Stimulated activated CD4-positive, alpha-beta T cell treated with anti-CD3 and anti-CD28 coated beads, Interleukin-15, amount 100 ng/mL, for 48 hours (primary cell): ENCODE measurements at regions not wholly inside any gene's neighbourhood (a gene's known extent, or its start where the extent isn't known, plus 50 kb on each side); places are given as distances from the start of the nearest gene placed in this dataset.
"Not testable (repeated sequence)": the region's sequence is repeated elsewhere in the genome, so short reads cannot be mapped to it uniquely, and the experiment has no call there.

Experiments used
- DNase-seq, 2 donors: peaks; one replicate each; pipeline ENCODE4 v3.0.0-alpha.2; 2020; ENCODE audit warnings: low read depth in 2 of 2

DNA sequence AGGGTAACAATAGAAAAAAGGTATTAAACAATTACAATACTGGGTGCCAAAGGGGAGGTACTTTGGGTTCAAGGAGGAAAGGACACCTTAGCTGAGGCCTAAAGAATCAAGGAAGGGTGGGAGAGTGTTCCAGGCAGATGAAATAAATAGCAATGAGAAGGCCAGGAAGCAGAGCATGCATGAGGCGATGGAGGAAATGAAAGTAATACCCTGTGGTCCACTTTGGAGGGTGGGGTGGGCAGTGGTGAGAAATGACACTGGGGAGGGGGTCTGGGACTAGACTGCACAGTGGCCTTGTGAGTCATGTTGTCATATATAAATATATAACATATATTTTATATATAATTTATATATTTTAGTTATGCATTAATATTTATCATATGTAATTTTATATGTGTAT lies 55.9 kb downstream of the BHLHE40 start:
- no peak for DNase-seq

DNA sequence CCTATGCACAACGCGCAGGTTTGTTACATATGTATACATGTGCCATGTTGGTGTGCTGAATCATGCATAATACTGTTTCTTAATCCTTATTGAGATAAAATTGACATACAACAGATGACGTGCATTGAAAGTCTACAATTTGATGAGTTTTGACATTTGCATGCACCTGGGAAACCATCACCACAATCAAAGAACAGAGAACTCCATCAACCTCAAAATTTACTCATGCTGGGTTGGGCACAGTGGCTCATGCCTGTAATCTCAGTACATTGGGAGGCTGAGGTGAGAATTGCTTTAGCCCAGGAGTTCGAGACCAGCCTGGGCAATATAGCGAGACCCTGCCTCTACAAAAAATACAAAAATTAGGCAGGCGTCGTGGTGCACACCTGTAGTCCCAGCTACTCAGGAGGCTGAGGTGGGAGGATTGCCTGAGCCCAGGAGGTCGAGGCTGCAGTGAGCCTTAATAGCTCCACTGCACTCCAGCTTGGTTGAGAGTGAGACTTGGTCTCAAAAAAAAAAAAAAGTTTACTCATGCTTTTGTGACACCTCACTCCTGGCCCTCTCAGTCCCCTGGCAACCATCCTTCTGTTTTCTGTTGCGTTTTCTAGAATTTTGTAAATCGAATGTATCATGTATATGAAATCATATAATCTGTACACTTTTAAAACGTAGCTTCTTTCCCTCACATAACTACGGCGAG lies 56.6 kb downstream of the BHLHE40 start:
- DNase-seq = no peak

DNA sequence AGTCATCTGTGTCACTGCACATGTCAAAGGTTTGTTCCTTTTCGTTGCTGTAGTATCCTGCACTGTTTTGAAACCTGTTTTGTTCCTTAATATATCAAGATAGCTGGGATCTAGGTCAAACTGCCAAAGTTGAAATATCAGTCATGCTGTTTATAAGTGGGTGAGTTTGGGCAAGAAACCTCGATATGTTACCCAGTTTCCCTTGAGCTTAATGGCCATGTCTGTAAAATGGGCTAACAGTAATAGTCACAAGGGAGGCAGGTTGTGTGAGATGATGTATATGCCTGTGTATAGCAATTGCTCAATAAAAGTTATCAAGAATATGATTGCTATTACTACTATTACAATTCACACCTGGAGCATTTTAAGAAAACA lies 57.1 kb downstream of the BHLHE40 start:
- DNase-seq = no peak

DNA sequence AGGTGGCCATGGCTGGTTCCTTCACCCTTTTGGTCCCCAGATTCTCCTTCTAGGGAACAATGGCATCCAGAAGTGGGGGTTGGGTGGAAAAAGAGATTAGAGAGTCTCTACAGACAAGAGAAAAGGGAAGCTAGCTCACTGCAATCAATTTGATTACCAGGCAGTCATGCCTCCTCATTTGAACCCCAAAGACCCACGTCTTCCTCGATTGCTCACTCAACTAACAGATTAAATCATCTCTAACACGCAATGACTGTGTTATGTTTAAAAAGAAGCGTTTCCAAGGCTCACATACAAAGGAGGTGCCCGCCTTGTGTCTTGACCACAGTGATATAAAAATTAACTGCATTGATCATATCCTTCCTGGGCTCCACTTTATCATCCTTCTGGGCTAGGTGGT lies 57.6 kb downstream of the BHLHE40 start:
- DNase-seq = no peak

DNA sequence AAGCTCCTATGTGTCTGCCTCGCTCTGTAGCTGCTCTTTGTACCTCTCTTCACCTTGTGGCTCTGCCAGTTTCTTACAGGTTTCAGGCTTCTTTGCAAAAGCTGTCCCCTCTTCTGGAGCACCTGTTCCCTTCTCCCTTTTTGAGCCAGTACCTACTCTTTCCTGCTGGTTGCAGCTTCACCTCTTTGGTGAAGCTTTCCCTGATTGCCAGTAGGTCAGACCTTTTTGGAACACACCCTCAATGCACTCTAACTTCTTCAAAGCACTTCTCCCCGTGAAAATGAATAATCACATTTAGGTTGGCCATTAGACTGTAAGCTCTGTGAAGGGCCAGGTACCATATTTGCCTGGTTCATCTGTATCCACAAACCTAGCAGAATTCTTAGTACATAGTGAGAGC lies 60.3 kb downstream of the BHLHE40 start:
- DNase-seq = no peak

DNA sequence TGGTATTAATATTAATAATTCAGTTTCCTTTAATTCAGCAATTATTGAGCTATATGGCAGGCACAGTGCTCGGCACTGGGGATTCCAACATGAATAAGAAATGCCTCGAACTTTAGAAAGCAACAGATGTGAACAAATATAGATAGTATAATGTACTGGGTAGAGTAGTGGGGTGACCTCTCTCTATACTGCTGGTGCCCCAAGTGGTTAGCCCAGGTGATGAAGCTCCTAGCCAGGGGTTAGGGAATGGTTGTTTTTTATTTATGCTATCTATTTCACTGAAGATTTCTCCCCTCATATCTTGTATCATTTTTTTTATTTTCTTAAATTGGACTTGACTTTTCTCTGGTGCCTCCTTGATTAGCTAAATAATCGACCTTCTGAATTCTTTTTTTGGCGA lies 62.1 kb downstream of the BHLHE40 start:
- no peak for DNase-seq

DNA sequence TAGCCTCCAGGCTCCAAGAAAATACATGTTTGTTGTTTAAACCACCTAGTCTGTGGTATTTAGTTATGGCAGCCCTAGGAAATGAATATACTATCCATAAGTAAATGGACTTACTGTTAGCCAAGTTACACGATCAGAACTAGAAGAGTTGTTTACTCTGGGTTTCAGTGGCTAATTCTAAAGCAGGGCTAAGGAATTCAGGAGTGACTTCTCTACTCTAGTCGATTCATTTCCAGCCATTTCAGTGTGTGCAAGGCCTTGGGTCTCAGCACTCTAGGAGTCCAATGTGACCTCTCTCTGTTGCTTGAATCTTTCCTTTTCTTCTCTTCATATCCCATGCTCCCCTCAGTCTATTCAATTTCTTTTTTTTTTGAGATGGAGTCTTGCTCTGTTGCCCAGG lies 66.7 kb downstream of the BHLHE40 start:
- DNase-seq = no peak

DNA sequence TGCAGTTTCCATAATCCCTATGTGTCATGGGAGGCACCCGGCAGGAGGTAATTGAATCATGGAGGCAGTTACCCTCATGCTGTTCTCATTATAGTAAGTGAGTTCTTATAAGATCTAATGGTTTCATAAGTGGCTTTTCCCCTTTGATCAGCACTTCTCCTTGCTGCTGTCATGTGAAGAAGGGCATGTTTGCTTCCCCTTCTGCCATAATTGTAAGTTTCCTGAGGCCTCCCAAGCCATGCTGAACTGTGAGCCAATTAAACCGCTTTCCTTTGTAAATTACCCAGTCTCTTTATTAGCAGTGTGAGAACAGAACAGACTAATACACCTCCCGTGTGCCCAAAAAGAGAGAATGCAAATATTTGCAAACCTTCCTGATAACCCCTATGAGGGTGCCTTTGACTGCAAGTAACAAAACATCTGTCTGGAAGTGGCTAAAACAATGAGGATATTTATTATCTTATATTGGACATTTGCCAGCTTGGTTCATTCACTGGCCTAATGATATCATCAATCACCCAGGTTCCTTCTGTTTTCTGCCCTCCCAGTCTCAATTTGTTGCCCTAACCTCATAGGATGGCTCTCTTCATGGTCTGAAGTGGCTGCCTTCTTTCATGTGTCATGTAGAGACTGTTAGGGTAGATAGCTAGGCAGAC lies 68.7 kb downstream of the BHLHE40 start:
- no peak for DNase-seq

DNA sequence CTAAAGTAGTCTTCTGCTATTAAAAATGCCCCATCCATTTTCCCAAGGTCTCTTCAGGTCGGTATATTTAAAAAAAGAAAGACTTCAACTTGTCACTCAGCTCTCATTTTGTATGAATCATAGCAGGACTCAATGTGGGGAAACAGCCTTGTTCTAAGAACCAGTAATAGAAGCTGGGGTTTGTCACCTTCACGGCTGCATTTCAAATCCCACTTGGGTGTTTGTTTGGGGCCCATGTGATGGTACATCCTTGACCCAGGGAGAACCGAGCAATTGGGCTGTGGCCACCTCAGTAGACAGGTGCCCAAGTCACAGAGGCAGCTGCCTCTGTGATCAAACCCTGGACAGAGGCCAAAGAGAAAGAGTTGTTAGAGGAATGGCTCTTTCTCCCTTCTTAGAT lies 70.3 kb upstream of the ARL8B start:
- DNase-seq = no peak

DNA sequence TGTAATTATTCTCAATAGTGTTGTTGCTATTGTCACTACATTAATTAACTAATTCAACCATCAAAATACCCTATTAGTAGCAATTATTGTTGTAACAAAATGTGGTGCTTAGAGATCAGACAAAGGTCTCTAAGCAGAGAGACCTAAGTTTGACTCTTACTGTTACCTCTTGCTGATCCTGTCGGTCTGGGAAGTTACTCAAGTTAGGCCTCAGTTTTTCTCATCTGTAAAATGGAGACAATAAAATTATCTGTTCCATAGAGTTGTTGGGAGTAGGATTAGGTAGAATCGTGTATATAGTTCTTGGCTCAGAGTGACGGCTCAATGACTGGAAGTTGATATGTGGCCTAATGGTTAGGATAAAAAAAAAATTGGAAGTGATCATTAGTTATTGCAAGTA lies 69.8 kb upstream of the ARL8B start:
- DNase-seq = no peak

DNA sequence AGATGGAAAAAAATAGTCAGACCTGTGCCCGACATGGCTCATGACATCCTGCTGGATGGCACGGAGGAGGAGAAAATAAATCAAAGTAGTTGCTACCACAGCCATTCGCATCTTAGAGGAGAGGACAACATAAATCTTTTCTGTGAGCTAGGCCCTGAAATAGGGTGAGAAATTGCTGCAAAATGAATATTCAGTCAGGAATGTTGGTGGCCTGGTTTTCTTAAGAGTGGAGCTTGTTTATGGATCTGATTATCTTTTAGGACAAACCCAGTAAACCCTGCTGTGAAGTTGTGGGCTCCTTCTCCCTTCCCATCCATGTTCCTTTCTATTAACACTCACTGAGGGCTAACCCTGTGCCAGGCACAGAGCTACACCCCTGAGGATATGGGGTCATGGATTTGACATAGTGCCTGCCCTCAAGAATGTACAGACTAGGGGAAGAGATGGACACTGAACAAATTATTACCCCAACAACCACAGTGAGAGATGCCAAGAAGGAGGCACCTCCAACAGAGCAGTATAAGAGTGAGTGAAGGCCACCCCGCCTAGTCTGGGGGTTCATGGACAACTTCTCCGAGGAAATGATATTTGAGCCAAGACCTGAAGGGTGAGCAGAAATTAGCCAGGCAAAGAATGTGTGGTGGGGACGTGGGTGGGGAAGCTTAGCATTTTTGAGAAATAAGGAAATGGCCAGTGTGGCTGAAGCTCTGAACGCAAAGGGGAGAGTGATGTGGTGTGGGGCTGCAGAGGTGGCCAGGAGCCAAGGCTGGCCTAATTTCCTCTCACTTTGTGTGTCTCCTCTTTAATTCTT lies 68.9 kb upstream of the ARL8B start:
- no peak for DNase-seq

DNA sequence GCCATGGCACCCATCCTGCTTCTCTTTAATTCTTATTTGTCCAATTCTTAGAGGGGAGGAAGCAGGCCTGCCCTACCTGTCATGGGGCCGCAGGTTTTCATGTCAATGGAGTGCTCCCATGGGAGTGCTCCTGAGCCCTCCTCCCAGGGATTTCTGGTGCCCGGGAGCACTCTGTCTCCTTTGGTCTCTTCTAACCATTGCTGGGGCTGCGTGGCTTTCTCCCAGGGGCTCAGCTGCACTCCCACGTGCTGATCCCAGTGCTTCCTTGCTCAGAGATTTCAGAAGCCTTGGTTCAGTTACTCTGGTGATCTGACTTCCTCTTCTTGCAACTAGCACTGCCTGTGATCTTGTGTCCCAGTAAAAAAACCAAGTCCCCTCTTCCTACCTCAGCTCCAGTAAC lies 68.0 kb upstream of the ARL8B start:
- DNase-seq = no peak

DNA sequence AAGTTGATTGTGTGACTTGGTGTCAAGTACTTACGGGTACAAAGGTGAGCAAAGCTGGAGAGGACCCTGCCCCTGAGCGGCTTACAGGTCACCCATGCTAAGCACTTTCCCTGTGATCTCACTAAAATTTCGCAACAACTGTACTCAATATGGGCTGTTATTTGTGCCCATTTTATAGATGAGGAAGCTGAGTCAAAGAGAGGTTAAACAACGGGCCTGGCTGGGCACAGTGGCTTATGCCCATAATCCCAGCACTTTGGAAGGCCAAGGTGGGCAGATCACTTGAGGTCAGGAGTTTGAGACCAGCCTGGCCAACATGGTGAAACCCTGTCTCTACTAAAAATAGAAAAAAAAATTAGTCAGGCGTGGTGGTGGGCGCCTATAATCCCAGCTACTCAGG lies 67.5 kb upstream of the ARL8B start:
- DNase-seq = not testable (repeated sequence)

DNA sequence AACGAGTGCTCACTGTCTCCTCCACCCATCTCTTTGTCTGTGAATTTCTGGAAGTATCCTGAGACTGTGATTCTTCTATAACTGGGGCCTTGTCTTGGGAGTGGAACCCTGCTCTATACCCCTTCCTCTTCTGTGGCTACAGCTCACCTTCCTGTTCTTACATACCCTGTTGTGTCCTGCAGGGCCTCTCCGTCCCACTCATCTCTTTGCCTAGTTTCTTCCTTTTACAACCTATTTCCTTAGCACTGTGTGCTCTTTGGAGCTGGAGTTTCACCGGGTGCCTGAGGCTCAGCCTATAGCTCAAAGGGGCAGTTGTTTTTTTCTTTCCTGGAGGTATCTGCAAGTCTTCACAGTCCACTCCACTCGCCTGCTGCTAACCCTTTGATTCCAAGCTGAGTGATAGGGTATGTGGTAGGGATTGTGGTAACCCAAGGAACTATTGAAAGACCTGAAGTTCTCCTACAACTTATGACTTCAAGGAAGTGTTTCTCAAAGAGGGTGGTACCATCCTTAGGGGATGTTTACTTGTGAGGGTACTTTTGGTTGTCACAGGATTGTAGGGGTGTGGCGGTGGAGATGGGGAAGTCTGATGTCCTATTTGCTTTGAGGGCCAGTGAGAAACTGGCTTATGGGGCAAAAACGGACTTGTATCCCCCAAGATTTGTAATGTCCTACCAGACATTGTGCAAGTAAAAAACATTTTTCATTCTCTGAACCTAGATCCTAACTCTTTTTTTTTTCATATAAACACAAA lies 66.6 kb upstream of the ARL8B start:
- no peak for DNase-seq

DNA sequence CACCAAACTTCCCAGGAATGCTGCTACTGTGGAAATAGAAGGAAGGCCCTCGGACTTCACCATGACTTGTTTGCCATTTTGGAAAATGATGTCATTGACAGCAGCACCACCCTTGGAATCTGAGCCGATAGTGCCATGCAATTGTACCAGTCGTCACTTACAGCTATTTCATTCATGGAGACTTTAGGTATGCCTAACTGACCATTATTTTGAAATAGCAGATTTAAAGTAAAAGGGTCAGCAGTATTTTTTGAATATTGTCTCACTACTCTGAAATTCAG lies 66.0 kb upstream of the ARL8B start:
- DNase-seq = no peak

DNA sequence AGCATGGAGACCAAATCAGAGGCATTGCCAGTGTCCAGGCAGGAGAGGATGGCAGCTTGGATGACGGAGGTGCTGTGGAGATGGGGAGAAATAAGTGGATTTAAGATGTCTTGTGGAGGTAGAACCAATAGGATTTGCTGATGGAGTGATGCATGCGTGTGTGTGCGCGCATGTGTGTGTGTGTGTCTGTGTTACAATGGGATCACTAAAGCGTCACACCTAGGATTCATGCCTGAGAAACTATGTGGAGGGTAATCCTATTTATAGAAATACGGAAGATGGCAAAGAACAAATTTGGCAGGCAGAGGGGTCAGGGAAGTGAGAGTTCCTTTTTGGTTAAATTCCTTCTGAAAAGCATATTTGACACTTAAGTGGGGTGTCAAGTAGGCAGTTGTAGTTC lies 64.8 kb upstream of the ARL8B start:
- no peak for DNase-seq

DNA sequence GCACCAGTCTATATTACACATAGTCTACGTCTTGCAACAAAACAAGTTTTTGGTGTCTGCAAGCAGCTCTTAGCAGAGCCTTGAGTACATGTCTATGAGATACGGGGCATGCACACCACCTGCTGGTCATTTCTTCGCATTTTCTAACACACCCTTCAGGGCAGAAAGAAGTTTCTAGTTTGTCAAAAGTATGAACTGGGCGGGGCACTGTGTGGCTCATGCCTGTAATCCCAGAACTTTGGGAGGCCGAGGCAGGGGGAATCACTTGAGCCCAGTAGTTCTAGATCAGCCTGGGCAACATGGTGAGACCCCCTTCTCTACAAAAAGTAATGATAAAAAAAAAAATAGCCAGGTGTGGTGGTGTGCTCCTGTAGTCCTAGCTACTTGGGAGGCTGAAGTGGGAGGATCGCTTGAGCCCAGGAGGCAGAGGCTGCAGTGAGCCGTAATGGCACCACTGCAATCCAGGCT lies 64.2 kb upstream of the ARL8B start:
- peak; percentile 53 to 60 for DNase-seq

DNA sequence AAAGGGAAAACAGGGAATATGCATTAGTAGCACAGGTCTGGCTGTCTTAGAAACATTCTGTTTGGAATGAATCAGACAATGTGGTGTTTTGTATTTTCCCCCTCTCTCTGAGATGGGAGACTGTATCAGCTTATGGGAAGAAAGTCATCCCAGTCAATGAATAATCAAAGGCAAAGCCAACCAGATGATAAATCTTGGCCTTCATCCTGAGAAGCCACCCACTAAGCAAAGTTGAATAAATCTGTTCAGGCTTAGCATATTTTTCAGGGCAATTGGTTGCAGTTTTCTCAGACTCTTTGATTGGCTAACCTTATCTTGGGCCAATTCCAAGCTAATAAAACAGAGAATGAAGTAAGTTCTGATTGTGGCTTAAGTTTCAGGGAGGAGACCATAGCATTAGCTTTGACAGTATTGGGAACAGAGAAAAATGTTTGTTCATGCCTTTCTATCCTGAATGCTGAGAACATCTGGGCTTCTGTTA lies 63.6 kb upstream of the ARL8B start:
- no peak for DNase-seq

DNA sequence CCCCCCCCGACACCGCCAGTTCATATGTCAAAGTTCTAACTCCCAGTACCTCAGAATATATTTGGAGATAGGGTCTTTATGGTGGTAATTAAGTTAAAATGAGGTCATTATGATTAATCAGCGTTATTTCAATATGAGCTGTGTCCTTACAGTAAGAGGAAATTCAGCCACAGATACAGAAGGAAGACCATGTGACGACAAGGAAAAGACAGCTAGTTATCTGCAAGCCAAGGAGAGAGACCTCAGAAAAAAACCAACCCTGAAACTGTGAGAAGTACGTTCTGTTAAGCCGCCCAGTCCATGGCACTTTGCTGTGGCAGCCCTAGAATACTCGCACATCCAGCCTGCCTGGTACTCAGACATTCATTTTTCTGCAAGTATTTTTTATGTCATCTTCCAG lies 62.3 kb upstream of the ARL8B start:
- no peak for DNase-seq

DNA sequence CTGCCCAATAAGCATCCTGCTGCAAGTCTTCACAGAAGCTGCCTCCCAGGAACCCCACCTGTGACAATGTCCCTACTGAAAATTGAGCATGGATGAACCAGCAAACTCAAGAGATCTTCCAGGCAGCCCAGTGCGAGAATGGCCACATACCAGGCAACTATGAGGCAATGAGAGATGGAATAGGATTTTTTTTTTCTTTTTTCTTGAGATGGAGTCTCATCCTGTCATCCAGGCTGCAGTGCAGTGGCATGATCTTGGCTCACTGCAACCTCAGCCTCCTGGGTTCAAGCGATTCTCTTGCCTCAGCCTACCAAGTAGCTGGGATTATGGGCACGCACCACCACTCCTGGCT lies 60.9 kb upstream of the ARL8B start:
- DNase-seq = no peak

DNA sequence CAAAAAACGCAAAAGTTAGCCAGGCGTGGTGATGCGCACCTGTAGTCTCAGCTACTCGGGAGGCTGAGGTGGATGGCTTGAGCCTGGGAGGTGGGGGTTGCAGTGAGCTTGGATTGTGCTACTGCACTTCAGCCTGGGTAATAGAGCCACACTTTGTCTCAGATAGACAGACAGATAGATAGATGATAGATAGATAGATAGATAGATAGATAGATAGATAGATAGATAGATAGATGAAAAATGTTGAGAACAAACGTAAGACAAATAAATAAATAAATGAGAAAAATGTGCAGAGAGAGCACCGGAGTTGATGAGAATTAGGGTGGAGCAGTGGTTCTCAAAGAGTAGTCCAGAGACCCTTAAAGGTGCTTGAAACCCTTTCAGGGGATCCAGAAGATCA lies 58.4 kb upstream of the ARL8B start:
- no peak for DNase-seq

DNA sequence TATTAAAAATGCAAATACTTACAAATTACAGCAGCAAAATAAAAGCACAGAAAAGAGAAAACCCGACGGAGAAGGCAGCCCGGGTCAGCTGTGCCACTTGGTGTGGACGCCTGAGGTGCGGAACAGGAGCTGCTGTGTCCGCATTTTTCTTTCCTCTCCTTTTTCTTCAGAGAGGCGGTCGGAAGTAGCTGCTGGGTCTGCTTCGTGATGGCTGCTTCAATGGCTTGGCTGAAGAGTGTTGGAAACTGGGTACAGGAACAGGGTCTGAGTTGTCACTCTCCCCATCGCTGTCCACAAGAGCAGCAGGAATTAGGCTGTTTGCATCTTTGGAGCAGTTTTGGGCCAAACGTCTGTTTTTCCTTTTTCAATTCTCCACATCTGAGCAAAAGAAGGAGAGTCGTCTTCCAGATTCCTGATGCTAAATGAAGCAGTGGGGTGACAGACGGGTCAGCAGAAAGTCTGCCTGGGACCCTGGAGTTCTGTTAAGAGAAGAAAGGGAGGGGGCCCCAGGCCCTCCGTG lies 53.5 kb upstream of the ARL8B start:
- no peak for DNase-seq
